SH-SY5Y (cell line): ENCODE measurements at regions not wholly inside any gene's neighbourhood (a gene's known extent, or its start where the extent isn't known, plus 50 kb on each side); places are given as distances from the start of the nearest gene placed in this dataset.

Experiments
- GATA2 ChIP-seq: IDR thresholded peaks from 2 replicates; pipeline ENCODE4 v1.6.1; 2011; ENCODE audit warnings: mild to moderate bottlenecking, low read depth, low read length
- GATA3 ChIP-seq: IDR thresholded peaks from 2 replicates; pipeline ENCODE4 v1.6.1; 2011; ENCODE audit warnings: low read depth, mild to moderate bottlenecking, low read length, moderate library complexity

- TF ChIP-seq GATA2 (no peak), GATA3 (no peak)
These were observed 599.5 kb upstream of the SYT4 start for GRCh38 chr18:43876748-43877147.
